AG04449 (cell line): ENCODE measurements at regions not wholly inside any gene's neighbourhood (a gene's known extent, or its start where the extent isn't known, plus 50 kb on each side); places are given as distances from the start of the nearest gene placed in this dataset.

Source experiments
- CTCF ChIA-PET: fragments of 350-600 bp; formaldehyde crosslinking; extraction: SDS; loops from one replicate; lab custom pipeline; 2021; ENCODE audit warnings: antibody characterized with exemption; lab: Yijun Ruan, JAX
- POLR2A ChIA-PET: fragments of 400-600, 350-600 bp; formaldehyde crosslinking; extraction: SDS; loops from one replicate; lab custom pipeline; 2020; ENCODE audit warnings: antibody characterized with exemption, inconsistent platforms; lab: Yijun Ruan, JAX
- DNase-seq: peaks from one replicate; pipeline ENCODE4 v3.0.0-alpha.2; 2010; ENCODE audit warnings: low read depth, low spot score
- H3K4me3 ChIP-seq: 2 replicates; pipeline ENCODE4 v1.5.1; 2011; ENCODE audit warnings: low read depth, mild to moderate bottlenecking, control low read depth, low read length
- CTCF ChIP-seq: IDR thresholded peaks from one replicate; pipeline ENCODE4 v1.5.1; 2011; ENCODE audit warnings: mild to moderate bottlenecking, moderate library complexity, low read length, control low read depth, inconsistent platforms; ENCODE audit not compliant: insufficient read depth; ENCODE audit errors: missing control alignments

- CTCF ChIA-PET, result no interaction called here
- POLR2A ChIA-PET, result interaction anchor here (0.9 kb wide), 1 partner anchor 33 kb away, joined by 4 read pairs; no protein-coding TSS in a partner anchor
- no peak for TF ChIP-seq CTCF
- no peak overlapping the region for H3K4me3 ChIP-seq
- no peak for DNase-seq
Measured at GRCh38 chr5:54362992-54363625, 52.7 kb upstream of the ARL15 start.

GRCh38 chr5:54362434-54362833 is 52.1 kb upstream of the ARL15 start:
- CTCF ChIA-PET, result no interaction called here
- DNase-seq, result peak; percentile 28
- H3K4me3 ChIP-seq, result no peak overlapping the region
- no peak for TF ChIP-seq CTCF
- POLR2A ChIA-PET, result no interaction called here

- ChIA-PET CTCF (no interaction called here), POLR2A (no interaction called here)
- DNase-seq, result no peak
- no peak for TF ChIP-seq CTCF
- no peak overlapping the region for H3K4me3 ChIP-seq
Measured at GRCh38 chr5:54361691-54362411, 51.5 kb upstream of the ARL15 start.

- H3K4me3 ChIP-seq, result no peak overlapping the region
- ChIA-PET POLR2A (interaction anchor here (1.0 to 1.9 kb wide), 2 partner anchors 35 to 51 kb away, joined by 4 to 7 read pairs; partner anchors contain the start of gene ARL15), CTCF (interaction anchor here (0.5 to 1.2 kb wide), 3 partner anchors 18 to 506 kb away, joined by 3 to 4 read pairs (median 4); no protein-coding TSS in a partner anchor)
- TF ChIP-seq CTCF, result no peak
- no peak for DNase-seq
Measured at GRCh38 chr5:54360925-54361662, 50.7 kb upstream of the ARL15 start.
